PC-3 (cell line): ENCODE measurements at regions not wholly inside any gene's neighbourhood (a gene's known extent, or its start where the extent isn't known, plus 50 kb on each side); places are given as distances from the start of the nearest gene placed in this dataset.

ENCODE experiments used
- ATAC-seq: fragments of 200-7000 bp; cut with Tn5 transposase; 2 replicates; pipeline ENCODE4 v1.9.1; 2020; ENCODE audit warnings: mild to moderate bottlenecking, moderate library complexity
- BruUV-seq: library from RNA; stranded (reverse); fragments of 400-500 nt; replicated peaks from 2 replicates; lab custom pipeline; 2021; lab: Mats Ljungman, UMichigan
- CTCF ChIA-PET: fragments of 300-600 bp; sonication (Branson Sonifier 250); formaldehyde crosslinking; loops from one replicate; lab custom pipeline; 2022; ENCODE audit warnings: antibody characterized with exemption; lab: Charles Lee
- POLR2A ChIA-PET: fragments of 300-600 bp; sonication (Branson Sonifier 250); formaldehyde crosslinking; loops from one replicate; lab custom pipeline; 2022; ENCODE audit warnings: antibody characterized with exemption; ENCODE audit not compliant: unreplicated experiment; lab: Charles Lee
- DNase-seq: peaks from one replicate; pipeline ENCODE4 v3.0.0-alpha.2; 2015
- H2AFZ ChIP-seq: fragments of 300-600 bp; sonication (generic); 2 replicates; pipeline ENCODE4 v1.6.0; 2016; ENCODE audit warnings: antibody characterized with exemption, low read length
- H3F3A ChIP-seq: fragments of 300-600 bp; sonication (generic); one replicate; pipeline ENCODE4 v1.6.0; 2017; ENCODE audit warnings: antibody characterized with exemption, low read length, control low read depth, mild to moderate bottlenecking; ENCODE audit not compliant: unreplicated experiment
- H3K27ac ChIP-seq: fragments of 300-600 bp; sonication (generic); 2 replicates; pipeline ENCODE4 v1.5.1; 2016; ENCODE audit warnings: mild to moderate bottlenecking, low read length
- H3K27me3 ChIP-seq: fragments of 300-600 bp; sonication (generic); 2 replicates; pipeline ENCODE4 v1.6.1; 2016; ENCODE audit warnings: low read length, mixed read lengths
- H3K36me3 ChIP-seq: fragments of 300-600 bp; sonication (generic); 2 replicates; pipeline ENCODE4 v1.6.1; 2016; ENCODE audit warnings: low read depth, mixed run types, low read length, mixed read lengths
- H3K4me1 ChIP-seq: fragments of 300-600 bp; sonication (generic); 2 replicates; pipeline ENCODE4 v1.5.1; 2016; ENCODE audit warnings: low read length; ENCODE audit not compliant: insufficient read depth
- H3K4me2 ChIP-seq: fragments of 300-600 bp; sonication (generic); 2 replicates; pipeline ENCODE4 v1.6.0; 2016; ENCODE audit warnings: low read length
- H3K4me3 ChIP-seq: fragments of 300-600 bp; sonication (generic); 2 replicates; pipeline ENCODE4 v1.5.1; 2016; ENCODE audit warnings: mild to moderate bottlenecking, low read length, mixed read lengths
- H3K79me2 ChIP-seq: fragments of 300-600 bp; sonication (generic); 2 replicates; pipeline ENCODE4 v1.6.1; 2017; ENCODE audit warnings: low read length, mixed read lengths
- H3K9ac ChIP-seq: fragments of 300-600 bp; sonication (generic); 2 replicates; pipeline ENCODE4 v1.6.0; 2016; ENCODE audit warnings: mild to moderate bottlenecking, low read length
- H3K9me2 ChIP-seq: fragments of 300-600 bp; sonication (generic); replicated peaks from 2 replicates; pipeline ENCODE4 v1.6.1; 2016; ENCODE audit warnings: mixed run types, low read length, mixed read lengths
- H3K9me3 ChIP-seq: fragments of 300-600 bp; sonication (generic); 2 replicates; pipeline ENCODE4 v1.6.1; 2016; ENCODE audit warnings: low read length, mixed read lengths
- H4K20me1 ChIP-seq: fragments of 300-600 bp; sonication (generic); 2 replicates; pipeline ENCODE4 v1.6.1; 2016; ENCODE audit warnings: low read length, mixed read lengths
- CTCF ChIP-seq: fragments of 300-600 bp; sonication (generic); conservative IDR thresholded peaks from 2 replicates; pipeline ENCODE4 v1.5.1; 2017; ENCODE audit warnings: antibody characterized with exemption, low read depth, mild to moderate bottlenecking, low read length
- EZH2 ChIP-seq: fragments of 300-600 bp; sonication (generic); IDR thresholded peaks from one replicate; pipeline ENCODE4 v1.6.1; 2017; ENCODE audit warnings: antibody characterized with exemption, mild to moderate bottlenecking, low read length; ENCODE audit not compliant: unreplicated experiment
- EZH2phosphoT487 ChIP-seq: fragments of 300-600 bp; sonication (generic); IDR thresholded peaks from 2 replicates; pipeline ENCODE4 v1.6.1; 2018; ENCODE audit warnings: mild to moderate bottlenecking, antibody characterized with exemption, low read length, borderline replicate concordance
- intact Hi-C: fragments of 100-400 bp; cut with micrococcal nuclease; formaldehyde crosslinking; loops from 2 replicates; pipeline ENCODE4 v1.9.0; 2023

GRCh38 chr5:124330595-124331220 lies 415.7 kb downstream of the ZNF608 start:
- Histone ChIP-seq H3K9ac (no peak overlapping the region), H2AFZ (no peak overlapping the region), H3K79me2 (no peaks in the 10 kb centered on the region), H3K4me3 (no peak overlapping the region), H3K27ac (no peak overlapping the region), H4K20me1 (no peaks in the 10 kb centered on the region), H3K4me2 (no peak overlapping the region), H3K9me2 (no peaks in the 10 kb centered on the region), H3K36me3 (no peaks in the 10 kb centered on the region), H3F3A (no peaks in the 10 kb centered on the region), H3K9me3 (no peaks in the 10 kb centered on the region), H3K4me1 (no peaks in the 10 kb centered on the region), H3K27me3 (no peaks in the 10 kb centered on the region)
- ATAC-seq, result 0 out of 2 replicates have a peak, but pooled peaks have one; percentile 42
- ChIA-PET CTCF (no interaction called here), POLR2A (no interaction called here)
- peak; percentile 58 for DNase-seq
- TF ChIP-seq CTCF (no peak), EZH2phosphoT487 (no peak), EZH2 (no peak)
- BruUV-seq, result no TSS peak
- intact Hi-C loops, result no loop called here

GRCh38 chr5:124328201-124328600 lies 418.2 kb downstream of the ZNF608 start:
- no TSS peak for BruUV-seq
- Histone ChIP-seq H3K9ac (no peak overlapping the region), H3K36me3 (no peaks in the 10 kb centered on the region), H3K27me3 (no peaks in the 10 kb centered on the region), H3K27ac (no peak overlapping the region), H3K4me2 (no peak overlapping the region), H3K4me1 (no peaks in the 10 kb centered on the region), H2AFZ (no peak overlapping the region), H3F3A (no peaks in the 10 kb centered on the region), H3K4me3 (no peak overlapping the region), H3K9me3 (no peaks in the 10 kb centered on the region), H3K79me2 (no peaks in the 10 kb centered on the region), H3K9me2 (no peaks in the 10 kb centered on the region), H4K20me1 (no peaks in the 10 kb centered on the region)
- intact Hi-C loops, result no loop called here
- ATAC-seq (no peak), DNase-seq (no peak)
- TF ChIP-seq EZH2phosphoT487 (no peak), CTCF (no peak), EZH2 (no peak)
- ChIA-PET POLR2A (no interaction called here), CTCF (no interaction called here)

- intact Hi-C loops, result no loop called here
- H3K9me2 ChIP-seq, result no peaks in the 10 kb centered on the region
- no peaks in the 10 kb centered on the region for H4K20me1 ChIP-seq
- ChIA-PET CTCF (no interaction called here), POLR2A (no interaction called here)
- H3K79me2 ChIP-seq, result no peaks in the 10 kb centered on the region
- TF ChIP-seq EZH2, result no peak
- TF ChIP-seq EZH2phosphoT487, result no peak
- H3K36me3 ChIP-seq, result no peaks in the 10 kb centered on the region
- no peak overlapping the region for H3K9ac ChIP-seq
- no peak overlapping the region for H3K4me3 ChIP-seq
- H3K4me2 ChIP-seq, result no peak overlapping the region
- ATAC-seq (no peak), DNase-seq (no peak)
- no peaks in the 10 kb centered on the region for H3K27me3 ChIP-seq
- no peaks in the 10 kb centered on the region for H3K9me3 ChIP-seq
- H3F3A ChIP-seq, result no peaks in the 10 kb centered on the region
- H3K4me1 ChIP-seq, result no peaks in the 10 kb centered on the region
- no peak overlapping the region for H3K27ac ChIP-seq
- no peak overlapping the region for H2AFZ ChIP-seq
- BruUV-seq, result no TSS peak
These were observed 427.8 kb downstream of the ZNF608 start for GRCh38 chr5:124318661-124319060.
